HG02970 (cell line): ENCODE measurements at regions not wholly inside any gene's neighbourhood (a gene's known extent, or its start where the extent isn't known, plus 50 kb on each side); places are given as distances from the start of the nearest gene placed in this dataset.
"Not testable (repeated sequence)": the region's sequence is repeated elsewhere in the genome, so short reads cannot be mapped to it uniquely, and the experiment has no call there.

Source experiments
- ATAC-seq: cut with Tn5 transposase; IDR thresholded peaks from one replicate; pipeline ENCODE4 v1.9.1; 2021; ENCODE audit warnings: mild to moderate bottlenecking, moderate library complexity, moderate number of reproducible peaks; ENCODE audit not compliant: unreplicated experiment, low FRiP score

DNA sequence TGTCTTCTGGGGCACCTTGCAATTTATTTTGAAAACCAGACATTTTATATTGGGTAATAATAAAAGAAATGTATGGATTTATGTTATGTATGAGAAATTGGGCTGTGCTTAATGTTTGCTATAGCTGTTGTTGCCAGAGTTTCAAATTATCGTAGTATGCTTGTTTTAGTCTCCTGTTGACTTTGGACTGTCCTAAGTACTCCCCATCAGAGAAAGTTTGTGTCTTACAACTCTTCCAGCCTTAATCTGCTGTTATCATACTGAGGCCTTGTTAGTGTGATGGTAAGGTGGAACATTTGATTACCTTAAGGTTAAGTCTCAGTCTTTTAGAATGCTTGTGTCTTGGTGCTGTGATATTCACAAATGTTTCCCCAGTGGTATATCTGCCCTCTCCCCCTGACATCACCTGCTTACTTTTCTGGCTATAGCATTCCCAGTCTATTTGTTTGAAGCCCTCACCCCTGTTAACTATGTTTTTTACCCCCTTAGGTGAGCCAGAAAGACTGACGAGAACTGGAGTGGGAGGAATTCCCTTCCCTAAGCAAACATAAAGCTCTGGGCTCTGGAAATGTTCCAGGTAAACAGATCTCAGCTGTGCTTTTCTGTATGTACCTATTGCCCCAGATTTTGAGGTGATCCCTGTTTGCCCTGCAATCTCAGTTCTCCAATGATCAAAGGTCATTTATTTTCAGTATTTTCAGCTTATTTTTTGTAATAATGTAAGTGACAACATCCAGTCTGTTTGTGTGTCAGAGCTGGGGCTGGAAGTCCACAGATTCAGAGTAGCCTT lies 581.1 kb upstream of the CITED2 start:
- no peak for ATAC-seq

DNA sequence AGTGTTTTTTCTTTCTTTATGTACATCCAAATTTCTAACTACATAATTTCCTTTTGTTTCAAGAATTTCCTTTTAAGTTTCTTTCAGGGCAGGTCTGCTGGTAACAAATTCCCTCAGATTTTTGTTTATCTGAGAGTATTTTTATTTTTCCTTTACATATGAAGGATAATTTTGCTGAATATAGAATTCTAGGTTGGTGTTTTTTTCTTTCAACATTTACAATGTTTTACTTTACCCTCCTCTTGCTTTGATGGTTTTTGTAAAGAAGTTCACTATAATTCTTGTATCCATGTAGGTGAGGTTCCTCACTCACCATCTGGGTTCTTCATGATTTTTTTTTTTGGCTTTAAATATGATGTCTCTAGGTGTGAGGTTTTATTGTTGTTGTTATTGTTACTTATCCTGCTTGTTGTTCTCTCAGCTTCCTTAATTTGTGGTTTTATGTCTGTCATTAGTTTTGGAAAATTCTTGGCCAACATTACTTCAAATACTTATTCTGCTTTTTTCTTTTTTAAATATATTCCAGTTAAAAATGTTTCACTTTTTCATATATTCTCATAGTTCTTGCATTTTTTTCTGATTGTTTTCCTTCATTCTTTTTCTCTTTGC lies 580.1 kb upstream of the CITED2 start:
- ATAC-seq: no peak

DNA sequence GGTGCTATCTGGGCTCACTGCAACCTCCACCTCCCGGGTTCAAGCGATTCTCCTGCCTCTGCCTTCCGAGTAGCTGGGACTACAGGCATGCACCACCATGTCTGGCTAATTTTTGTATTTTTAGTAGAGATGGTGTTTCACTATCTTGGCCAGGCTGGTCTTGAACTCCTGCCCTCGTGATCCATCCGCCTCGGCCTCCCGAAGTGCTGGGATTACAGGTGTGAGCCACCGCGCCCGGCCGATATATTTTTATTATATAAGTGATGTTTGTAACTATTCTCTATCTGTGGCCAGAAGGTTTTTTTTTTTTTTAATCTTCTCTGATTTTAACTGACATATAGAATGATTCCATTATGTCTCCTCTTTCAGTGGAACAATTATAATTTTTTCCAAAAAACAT lies 579.3 kb upstream of the CITED2 start:
- ATAC-seq: not testable (repeated sequence)

DNA sequence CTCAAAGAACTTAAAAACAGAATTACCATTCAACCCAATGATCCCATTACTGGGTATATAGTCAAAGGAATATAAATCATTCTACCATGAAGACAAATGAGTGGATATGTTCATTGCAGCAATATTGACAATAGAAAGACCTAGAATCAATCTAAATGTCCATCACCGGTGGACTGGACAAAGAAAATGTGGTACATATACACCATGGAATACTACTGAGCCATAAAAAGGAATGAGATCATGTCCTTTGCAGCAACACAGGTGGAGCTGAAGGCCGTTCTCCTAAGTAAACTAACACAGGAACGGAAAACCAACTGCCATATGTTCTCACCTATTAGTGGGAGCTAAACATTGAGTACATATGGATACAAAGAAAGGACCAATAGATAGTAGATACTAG lies 576.7 kb upstream of the CITED2 start:
- ATAC-seq: no peak

DNA sequence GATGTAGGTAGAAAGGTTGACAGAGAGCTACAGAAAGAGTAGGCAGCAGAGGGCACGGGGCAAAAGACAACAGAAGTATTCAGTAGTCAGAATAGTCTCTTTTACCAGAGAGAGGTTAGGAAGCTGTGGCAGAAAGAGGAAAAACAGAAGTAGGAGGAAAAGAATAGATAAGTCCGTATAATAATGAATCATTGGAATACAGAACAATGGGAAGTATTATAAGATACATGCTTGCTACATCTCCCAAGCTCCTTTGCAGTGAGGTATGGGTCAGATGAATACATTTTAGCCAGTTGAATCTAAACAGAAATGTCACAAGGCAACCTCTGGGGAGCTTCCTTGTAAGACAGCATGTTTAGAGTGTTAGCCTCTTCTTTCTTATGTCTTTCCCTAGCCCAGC lies 570.5 kb upstream of the CITED2 start:
- no peak for ATAC-seq

DNA sequence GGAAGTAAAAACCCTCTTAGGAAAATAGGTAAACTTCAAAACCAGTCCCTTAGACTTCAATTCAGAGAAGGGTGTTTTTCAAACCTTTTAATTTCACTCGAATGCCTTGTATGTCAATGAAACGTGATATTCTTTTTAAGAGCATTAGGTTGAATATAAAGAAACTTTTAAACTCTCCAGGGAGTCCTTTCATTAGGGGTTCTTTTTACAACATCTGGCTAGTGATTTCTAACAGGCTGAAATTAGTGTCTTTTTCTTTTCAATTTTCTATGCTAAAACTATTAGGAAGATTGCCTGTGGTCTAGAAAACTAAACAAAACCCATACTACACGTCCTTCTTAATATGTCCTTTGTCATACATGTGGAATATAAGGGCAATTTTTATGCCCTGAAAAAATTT lies 569.7 kb upstream of the CITED2 start:
- ATAC-seq: no peak

DNA sequence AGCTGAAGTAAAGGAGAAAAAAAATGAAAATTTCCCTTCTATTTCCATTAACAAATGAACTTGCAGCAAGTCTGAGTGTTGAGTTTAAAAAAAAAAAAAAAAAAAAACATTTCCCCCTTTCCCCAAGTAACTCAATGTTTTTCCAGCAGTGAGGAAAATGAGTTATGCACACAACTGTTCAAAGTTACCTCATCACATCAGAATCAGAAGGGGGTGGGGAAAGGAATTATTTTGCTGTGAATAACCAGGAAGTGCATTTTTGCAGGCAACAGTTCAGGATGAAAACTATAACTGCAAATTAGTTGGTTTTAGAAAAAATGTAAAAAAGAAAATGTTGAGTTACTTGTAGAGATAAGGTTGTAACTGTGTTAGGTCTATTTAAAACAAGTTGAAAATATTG lies 568.9 kb upstream of the CITED2 start:
- ATAC-seq: no peak

DNA sequence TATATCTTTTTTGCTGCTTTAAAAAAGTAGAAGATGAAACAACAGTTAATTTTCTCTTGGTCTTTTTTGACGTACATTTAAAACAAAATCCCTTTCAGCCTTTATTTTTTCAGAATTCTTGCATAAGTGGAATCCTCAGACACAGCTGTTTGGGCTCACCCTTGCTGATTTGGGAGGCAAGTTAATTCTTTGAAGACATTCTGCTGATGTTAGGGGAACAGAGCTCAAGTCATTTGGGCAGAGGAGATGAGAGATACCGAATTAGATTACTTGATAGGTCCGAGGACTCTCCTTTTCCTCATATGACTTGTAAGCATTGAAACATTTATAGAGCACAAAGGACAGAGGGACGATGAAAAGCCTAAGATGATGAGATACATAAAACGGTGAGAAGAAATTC lies 567.9 kb upstream of the CITED2 start:
- no peak for ATAC-seq

DNA sequence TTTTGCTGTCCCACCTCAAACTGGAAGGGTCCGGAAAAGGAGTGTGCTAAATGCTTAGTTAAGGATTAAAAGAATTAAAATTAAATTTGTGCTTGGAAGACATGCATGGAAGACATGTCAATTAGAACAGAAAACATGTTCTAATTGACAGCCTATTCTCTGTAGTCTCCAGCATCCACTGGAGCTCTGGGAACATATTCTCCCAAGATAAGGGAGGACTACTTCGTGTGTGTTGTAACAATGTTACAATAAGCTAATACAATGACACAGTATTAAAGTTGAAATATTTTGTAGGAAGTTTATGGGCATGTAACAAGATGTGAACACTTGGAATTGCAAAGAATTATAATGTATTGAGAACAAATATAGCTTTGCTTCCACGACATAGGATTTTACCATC lies 567.4 kb upstream of the CITED2 start:
- ATAC-seq: no peak

DNA sequence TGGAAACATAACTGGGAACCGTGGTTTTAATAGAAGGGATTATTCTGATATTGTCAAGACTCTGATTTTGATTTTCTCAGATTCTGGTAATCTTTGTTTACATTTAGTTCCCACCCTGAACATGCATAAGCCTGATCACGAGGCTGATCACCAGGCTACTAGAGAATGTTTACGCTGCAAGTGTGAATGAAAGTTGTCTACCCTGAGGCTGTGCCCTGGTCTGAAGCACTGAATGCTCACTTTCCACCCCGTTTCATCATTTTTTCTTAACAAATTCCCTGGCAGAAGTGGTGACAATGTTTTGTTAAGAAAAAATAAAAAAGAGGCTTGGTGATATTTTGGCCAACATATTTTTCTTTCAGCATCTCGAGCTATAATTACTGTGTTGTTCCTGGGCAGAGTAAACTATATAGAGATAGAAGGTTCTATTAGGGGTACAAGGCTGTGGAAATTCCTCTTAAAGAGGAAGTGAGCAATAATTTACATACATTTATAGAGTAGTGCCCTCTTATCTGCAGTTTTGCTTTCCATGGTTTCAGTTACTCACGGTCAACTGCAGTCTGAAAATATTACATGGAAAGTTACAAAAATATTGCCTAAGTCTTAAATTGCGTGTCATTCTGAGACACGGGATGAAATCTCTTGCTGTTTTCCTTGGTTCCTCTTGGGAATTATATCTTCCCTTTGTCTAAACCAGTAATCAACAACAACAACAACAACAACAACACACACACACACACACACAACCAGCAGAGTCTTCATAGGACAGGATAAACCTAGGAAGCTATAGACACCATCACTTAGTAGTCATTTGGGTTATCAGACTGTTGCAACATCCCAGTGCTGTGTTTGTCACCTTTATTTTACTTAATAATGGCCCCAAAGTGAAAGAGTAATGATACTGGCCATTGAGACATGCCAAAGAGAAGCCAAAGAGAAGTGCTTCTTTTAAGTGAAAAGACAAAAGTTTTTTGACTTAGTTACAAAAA lies 566.6 kb upstream of the CITED2 start:
- ATAC-seq: peak; percentile 89

DNA sequence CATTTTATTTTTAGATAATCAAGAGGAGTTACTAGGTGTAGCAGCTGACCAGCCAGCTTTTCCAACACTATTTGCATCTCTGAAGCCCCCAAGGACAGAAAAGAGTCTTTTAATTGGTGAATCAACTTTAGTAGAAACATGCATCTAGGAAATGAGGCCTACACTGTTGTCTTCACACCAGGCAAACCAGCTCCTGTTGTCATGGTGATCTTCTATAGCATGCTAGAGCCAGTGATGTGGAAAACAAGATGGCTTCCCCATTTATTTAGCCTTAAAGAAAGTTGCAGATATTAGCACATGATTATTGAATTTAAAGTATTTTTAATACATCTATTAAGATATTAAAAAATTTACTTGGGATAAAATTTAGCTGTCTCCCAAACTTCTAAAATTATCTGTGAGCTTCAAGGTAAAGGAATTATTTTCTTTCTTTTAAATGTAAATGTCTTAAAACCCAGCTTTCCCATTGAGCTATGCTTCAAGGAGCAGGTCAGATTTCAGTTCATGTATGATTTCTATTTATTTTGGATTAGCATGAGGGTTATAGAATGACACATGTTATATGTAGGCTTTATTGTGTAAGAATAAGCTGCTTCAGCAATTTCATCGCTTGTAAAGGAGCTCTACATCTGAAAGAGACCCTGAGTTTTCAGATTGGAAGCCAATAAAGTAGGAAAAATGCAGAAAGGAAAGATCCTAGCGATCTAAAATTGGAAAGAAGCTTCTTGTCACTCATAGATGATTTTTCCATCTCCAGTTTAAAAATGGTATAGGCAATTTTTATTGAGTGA lies 564.9 kb upstream of the CITED2 start:
- ATAC-seq: no peak

DNA sequence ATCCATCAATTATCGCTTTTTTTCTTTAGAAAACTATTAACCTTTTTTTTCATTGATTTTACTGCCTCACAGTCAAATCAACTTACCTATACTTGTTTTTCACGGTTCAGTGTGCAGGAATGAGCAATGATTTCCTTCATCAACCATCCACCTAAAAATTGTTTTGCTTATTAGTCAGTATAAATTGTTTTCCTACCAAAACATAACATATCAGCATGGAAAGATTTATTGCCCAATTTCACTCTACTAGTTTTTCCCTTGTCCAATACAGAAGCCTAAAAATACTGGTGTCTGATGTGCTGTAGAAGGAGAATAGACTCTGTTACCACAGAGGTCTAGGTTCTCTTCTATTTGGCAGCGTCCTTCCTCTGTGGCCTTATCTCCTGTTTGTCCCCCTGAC lies 558.2 kb upstream of the CITED2 start:
- no peak for ATAC-seq

DNA sequence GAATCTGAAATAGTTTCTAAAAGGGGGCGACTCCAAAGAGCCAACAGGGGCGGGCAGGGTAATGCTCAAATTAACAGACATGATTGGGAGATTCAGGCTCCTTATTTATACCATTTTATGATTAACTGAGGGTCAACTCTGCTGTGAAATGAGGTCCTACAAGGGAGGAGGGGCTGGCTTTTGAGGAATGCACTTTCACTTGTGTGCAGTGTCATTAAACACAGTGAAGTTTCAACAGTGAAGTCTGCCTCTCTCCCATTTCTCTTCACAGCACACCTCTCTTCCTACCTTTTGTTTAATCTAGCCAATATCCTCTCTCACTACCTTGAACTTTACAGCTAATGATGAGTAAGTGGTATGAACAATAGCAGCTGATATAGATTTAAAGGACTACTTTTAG lies 557.3 kb upstream of the CITED2 start:
- no peak for ATAC-seq

DNA sequence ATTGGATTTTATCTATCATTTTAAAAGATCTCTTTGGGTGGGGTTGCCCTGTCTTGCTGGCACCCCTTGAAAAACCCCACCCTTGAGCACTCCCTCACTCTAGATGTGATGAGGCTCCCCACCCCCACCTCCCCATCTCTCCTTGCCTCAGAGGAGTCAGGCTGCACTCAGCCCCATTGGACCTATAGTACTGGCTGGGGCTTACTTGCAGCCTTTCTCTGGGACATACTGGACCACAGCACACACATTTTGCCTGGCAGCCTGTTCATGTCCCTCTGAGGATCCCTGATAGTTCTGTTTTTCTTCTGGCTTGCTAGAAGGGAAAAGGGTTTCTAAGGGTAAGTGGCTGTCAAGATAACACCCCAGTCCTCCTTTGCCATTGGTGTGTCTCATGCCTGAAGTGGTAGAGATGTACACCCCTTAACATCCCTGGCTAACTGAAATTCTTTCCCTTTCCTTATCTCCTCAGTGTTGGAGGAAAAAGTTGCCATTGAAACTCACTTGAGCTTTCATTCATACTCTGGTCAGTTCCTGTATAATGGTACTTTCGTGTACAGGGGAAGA lies 553.4 kb upstream of the CITED2 start:
- no peak for ATAC-seq

DNA sequence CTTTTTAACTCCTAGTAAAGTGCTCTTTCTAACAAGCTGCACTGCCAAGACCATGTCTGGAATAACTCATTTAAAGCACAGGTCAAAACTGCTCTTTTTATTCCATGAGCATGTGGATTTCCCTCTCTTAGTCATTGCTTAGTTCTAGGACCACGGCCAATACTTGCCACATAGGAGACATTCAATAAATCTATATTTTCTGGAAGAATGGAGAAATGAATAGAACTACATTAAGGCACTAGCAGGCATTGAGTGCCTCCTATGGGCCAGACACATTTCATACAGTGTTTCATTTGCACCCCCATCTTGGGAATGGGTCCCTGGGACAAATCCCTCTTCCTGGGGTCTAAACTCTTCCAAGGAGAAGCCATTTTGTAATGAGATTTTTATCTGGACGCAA lies 552.8 kb upstream of the CITED2 start:
- no peak for ATAC-seq

DNA sequence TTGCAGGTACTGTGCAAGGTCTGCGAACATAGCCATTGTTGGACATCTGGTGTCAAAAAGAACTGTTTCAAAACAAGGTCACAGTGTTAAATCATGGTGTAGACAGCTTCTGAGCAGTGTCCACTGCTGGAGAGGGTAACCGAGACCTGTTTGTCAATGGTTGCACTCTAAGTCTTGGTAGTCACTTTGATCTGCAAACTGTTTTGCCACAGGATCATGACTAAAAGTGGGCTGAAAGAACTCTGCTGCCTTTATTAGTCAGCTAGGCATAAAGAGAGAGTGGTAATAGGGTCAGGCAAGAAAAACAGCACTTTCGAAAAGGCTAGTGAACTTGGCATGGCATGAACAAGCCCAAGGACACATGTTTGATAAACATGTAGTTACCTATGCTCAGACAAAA lies 552.3 kb upstream of the CITED2 start:
- ATAC-seq: no peak

DNA sequence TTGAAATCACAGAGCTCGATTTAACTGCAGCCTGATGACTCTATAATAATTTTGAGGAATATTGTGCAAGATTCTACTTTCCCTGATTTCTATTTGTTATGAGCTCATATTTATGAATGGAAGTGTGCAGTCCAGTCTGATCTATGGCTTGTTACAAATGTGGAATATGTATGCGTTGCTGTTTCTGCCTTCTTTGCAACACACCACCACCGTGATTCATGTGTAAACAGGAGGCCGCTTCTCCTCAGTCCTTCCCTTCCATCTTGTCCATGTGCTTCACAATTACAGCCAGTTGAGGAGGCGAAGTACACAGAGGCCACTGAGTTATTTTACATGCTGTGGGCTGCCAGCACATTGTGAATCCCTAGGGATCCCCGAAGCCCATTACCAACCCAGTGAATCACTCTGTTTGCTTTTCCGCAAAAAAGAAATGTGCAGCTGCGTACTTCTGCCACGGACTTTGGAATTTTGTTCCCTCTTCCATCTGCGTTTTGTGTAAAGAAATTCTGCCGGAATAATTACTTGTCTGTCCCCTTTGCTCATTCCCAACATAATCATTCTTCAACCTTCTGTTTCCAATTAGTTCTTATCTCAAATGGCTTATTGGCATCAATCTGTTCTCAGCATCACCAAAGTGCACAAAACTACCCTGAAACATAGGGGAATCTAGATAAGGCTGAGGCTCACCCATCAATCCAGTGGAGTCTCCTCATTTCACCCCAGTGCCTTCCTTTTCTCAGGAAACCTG lies 551.6 kb upstream of the CITED2 start:
- ATAC-seq: no peak

DNA sequence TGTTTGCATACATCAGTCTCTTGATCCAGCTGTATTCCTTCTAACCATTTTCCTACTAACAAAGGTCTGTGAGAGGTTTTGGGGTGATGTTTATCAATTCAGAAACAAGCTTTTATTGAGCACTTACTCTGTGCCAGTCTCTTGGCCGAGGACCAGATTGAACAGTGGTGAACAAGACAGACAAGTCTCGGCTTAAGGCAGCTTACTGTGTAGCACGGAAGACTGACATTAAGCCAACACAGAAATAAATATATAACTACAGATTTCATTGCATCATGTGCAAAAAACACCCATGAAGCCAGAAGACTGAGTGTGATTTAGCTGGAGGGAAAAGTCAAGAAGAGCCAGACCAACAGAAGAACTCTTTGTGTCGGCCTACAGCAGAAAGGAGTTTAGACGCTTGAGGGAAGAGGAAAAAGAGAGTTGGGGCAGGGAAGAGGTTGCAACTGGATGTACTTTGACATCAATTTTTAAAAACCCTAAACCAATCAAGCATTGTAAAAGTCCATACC lies 549.6 kb upstream of the CITED2 start:
- ATAC-seq: no peak

DNA sequence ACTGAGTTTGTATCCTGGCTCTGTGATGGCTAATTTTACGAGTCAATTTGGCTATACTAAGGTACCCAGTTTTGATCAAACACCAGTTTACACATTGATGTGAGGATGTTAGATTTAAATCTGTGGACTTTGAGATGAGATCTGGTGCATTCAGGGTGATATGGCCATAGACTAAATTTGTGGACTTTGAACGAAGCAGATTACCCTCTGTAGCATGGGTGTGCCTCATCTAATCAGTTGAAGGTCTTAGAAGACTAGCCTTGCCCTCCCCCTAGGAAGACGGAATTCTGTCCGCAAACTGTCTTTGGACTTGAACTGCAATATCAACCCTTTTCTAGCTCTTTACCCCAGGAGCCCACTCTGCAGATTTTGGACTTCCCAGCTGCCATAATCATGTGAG lies 547.8 kb upstream of the CITED2 start:
- ATAC-seq: no peak
